ENCODE measurements at regions not wholly inside any gene's neighbourhood (a gene's known extent, or its start where the extent isn't known, plus 50 kb on each side); places are given as distances from the start of the nearest gene placed in this dataset.

DNA sequence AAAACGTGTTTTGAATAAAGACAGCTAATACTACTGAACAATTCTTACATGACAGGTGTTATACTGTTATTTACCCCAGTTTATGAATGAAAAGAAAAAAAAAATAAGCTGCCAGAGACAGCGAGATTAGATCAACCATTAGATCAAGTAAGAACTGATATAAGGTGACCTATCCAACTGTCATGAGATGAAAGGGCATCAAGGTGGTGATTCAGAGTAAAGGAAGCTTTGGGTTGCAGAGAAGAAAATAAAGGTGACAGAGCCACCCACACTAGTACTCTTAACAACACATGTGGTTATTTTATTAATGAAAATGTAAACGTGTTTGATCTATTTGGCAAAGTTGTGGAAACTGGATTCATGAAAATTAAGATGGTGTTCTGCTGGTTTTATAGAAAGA is 435.2 kb downstream of the GABRG2 start:
- TF ChIP-seq, protein P1, sequence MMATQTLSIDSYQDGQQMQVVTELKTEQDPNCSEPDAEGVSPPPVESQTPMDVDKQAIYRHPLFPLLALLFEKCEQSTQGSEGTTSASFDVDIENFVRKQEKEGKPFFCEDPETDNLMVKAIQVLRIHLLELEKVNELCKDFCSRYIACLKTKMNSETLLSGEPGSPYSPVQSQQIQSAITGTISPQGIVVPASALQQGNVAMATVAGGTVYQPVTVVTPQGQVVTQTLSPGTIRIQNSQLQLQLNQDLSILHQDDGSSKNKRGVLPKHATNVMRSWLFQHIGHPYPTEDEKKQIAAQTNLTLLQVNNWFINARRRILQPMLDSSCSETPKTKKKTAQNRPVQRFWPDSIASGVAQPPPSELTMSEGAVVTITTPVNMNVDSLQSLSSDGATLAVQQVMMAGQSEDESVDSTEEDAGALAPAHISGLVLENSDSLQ (IDR thresholded peaks at IDR 0.05), result no peak
- TF ChIP-seq LEF1 (IDR thresholded peaks at IDR 0.05; ENCODE audit: borderline replicate concordance) (no peak), TARDBP (IDR thresholded peaks at IDR 0.05) (no peak), BHLHE40 (IDR thresholded peaks at IDR 0.05; ENCODE audit: borderline replicate concordance) (no peak)
- DNase-seq (ENCODE audit: extremely low spot score), result no peak
- ChIA-PET CTCF (no interaction called here), POLR2A (no interaction called here)

DNA sequence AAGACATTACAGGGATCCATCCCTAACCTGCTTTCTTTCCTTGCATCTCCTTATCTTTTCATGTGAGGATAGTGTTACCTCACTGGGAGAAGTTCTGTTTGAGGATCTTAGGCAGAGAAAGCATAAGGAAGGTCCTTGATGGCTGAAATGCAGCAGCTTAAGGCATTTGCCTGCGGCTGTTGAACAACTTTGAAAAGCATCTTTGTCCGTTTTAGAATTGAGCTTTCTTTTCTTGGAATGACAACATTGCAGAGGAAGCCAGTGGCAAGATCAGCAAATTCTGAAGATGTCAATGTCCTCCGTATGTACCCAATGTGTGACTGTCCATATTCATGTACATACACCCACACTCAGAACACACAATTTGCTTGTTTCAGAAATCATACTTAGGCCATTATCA is 436.2 kb downstream of the GABRG2 start:
- TF ChIP-seq TARDBP (IDR thresholded peaks at IDR 0.05) (no peak), ZNF384 (IDR thresholded peaks at IDR 0.05) (no peak), ELF4 (IDR thresholded peaks at IDR 0.05) (no peak), FOXA1 (IDR thresholded peaks at IDR 0.05) (no peak), HDGF (IDR thresholded peaks at IDR 0.05; ENCODE audit: borderline replicate concordance) (no peak), ARNT (IDR thresholded peaks at IDR 0.05) (no peak), FOXK2 (IDR thresholded peaks at IDR 0.05) (no peak), SP1 (IDR thresholded peaks at IDR 0.05) (no peak), BHLHE40 (IDR thresholded peaks at IDR 0.05; ENCODE audit: borderline replicate concordance) (no peak), SUZ12 (IDR thresholded peaks at IDR 0.05) (no peak), CTBP1 (IDR thresholded peaks at IDR 0.05; ENCODE audit: borderline replicate concordance) (no peak), NFRKB (IDR thresholded peaks at IDR 0.05) (no peak), FOXM1 (IDR thresholded peaks at IDR 0.05; ENCODE audit: borderline replicate concordance) (no peak), L3MBTL2 (conservative IDR thresholded peaks at IDR 0.05) (no peak), LEF1 (IDR thresholded peaks at IDR 0.05; ENCODE audit: borderline replicate concordance) (no peak)
- TF ChIP-seq, protein P1 (IDR thresholded peaks at IDR 0.05), result no peak
- CTCF ChIA-PET, result no interaction called here
- DNase-seq (ENCODE audit: extremely low spot score), result no peak
- POLR2A ChIA-PET, result no interaction called here

DNA sequence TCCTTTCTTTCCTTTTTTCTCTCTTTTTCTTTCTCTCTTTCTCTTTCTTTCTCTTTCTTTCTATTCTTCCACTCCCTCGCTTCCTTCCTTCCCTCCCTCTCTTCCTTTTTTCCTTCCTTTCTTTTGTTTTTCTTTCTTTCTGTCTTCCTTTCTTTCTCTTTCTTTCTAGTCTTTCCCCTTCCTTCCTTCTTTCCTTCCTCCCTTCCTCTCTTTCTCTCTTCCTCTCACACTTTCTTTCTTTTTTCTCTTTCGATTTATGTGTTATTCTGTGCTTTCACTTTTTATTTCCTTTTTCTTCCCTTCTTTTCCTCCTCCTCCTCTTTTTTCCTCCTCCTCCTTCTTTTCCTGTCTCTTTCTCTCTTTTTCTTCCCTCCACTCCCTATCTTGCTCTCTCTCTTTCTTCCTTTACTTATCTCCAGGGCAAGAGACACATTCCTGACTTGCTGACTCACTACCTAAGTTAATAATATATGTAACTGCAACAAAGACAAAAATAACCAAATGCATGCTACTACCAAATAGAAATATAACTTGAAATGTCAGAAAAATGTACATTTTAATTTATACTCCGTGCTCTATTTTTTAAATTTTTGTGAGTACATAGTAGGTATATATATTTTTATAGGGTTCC is 445.5 kb downstream of the GABRG2 start:
- CTCF ChIA-PET, result no interaction called here
- TF ChIP-seq BHLHE40 (IDR thresholded peaks at IDR 0.05; ENCODE audit: borderline replicate concordance) (no peak), FOXM1 (IDR thresholded peaks at IDR 0.05; ENCODE audit: borderline replicate concordance) (no peak), L3MBTL2 (conservative IDR thresholded peaks at IDR 0.05) (no peak), ELF4 (IDR thresholded peaks at IDR 0.05) (no peak), CTBP1 (IDR thresholded peaks at IDR 0.05; ENCODE audit: borderline replicate concordance) (no peak), FOXK2 (IDR thresholded peaks at IDR 0.05) (no peak)
- TF ChIP-seq, protein P1 (IDR thresholded peaks at IDR 0.05), result no peak
- POLR2A ChIA-PET, result no interaction called here
- no peak for DNase-seq (ENCODE audit: extremely low spot score)

DNA sequence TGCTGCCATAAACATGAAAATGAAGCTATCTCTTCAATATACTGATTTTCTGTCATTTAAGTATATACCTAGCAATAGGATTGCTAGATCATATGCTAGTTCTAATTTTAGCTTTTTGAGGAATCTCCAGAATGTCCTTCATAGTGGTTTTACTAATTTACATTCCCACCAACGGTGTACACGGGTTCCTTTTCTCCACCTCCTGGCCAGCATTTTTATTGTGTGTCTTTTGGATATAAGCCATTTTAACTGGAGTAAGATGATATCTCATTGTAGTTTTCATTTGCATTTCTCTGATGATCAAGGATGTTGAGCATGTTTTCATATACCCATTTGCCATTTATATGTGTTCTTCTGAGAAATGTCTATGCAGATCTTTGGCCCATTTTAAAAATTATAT is 446.5 kb downstream of the GABRG2 start:
- POLR2A ChIA-PET, result no interaction called here

DNA sequence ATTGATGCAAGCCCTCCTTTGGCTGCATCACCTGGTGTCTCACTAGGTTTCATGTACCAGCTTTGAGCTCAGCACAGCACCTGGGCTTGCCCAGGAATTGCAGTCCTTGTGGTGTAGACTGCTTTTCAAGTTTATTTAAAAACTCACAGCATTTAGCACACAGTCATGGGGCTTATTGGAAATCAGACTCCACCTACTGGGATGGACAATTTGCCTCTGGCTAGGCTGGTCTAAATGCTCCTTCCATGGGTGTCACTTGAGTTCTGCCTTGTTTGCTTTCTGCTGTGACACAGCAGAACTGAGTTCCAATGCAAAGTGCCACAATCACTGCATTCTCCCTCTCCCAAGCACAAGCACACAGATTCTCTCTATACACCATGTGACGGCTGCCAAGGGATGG is 453.3 kb downstream of the GABRG2 start:
- ChIA-PET CTCF (no interaction called here), POLR2A (no interaction called here)
- DNase-seq (ENCODE audit: extremely low spot score), result no peak
- TF ChIP-seq FOXA1 (IDR thresholded peaks at IDR 0.05) (no peak), FOXM1 (IDR thresholded peaks at IDR 0.05; ENCODE audit: borderline replicate concordance) (no peak), SUZ12 (IDR thresholded peaks at IDR 0.05) (no peak), HDGF (IDR thresholded peaks at IDR 0.05; ENCODE audit: borderline replicate concordance) (no peak), BHLHE40 (IDR thresholded peaks at IDR 0.05; ENCODE audit: borderline replicate concordance) (no peak), FOXK2 (IDR thresholded peaks at IDR 0.05) (no peak), CTBP1 (IDR thresholded peaks at IDR 0.05; ENCODE audit: borderline replicate concordance) (no peak), SP1 (IDR thresholded peaks at IDR 0.05) (no peak), NFRKB (IDR thresholded peaks at IDR 0.05) (no peak), ARNT (IDR thresholded peaks at IDR 0.05) (no peak), TARDBP (IDR thresholded peaks at IDR 0.05) (no peak)
- TF ChIP-seq, protein P1 (IDR thresholded peaks at IDR 0.05), result no peak

More for the DNA sequence above, 446.5 kb downstream of the GABRG2 start:
- TF ChIP-seq SP1 (IDR thresholded peaks at IDR 0.05) (no peak), NFRKB (IDR thresholded peaks at IDR 0.05) (no peak), BHLHE40 (IDR thresholded peaks at IDR 0.05; ENCODE audit: borderline replicate concordance) (no peak), SUZ12 (IDR thresholded peaks at IDR 0.05) (no peak), TARDBP (IDR thresholded peaks at IDR 0.05) (no peak), ELF4 (IDR thresholded peaks at IDR 0.05) (no peak), CTBP1 (IDR thresholded peaks at IDR 0.05; ENCODE audit: borderline replicate concordance) (no peak), L3MBTL2 (conservative IDR thresholded peaks at IDR 0.05) (no peak), ARNT (IDR thresholded peaks at IDR 0.05) (no peak), FOXM1 (IDR thresholded peaks at IDR 0.05; ENCODE audit: borderline replicate concordance) (no peak)
- CTCF ChIA-PET, result no interaction called here
- no peak for DNase-seq (ENCODE audit: extremely low spot score)

DNA sequence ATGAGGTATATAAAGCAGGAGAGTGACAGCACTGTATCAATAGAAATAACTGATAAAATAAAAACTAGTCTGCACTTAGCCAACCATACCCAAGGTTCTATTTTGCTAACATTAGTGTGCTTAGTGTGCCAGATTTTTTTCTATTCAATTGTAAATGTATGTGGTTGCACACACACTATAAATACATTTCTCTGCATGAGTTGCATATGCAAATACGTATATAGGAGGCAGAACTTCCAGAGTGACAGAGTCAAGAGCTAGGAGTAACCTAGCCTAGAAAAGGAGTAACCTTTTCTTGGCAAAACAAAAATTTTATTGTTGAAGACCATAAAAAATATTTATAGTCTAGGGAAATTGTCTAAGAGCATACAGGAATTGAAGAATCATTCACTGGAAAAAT is 461.6 kb downstream of the GABRG2 start:
- POLR2A ChIA-PET, result no interaction called here
- TF ChIP-seq TARDBP (IDR thresholded peaks at IDR 0.05) (no peak), L3MBTL2 (conservative IDR thresholded peaks at IDR 0.05) (no peak), SUZ12 (IDR thresholded peaks at IDR 0.05) (no peak), SP1 (IDR thresholded peaks at IDR 0.05) (no peak), CTBP1 (IDR thresholded peaks at IDR 0.05; ENCODE audit: borderline replicate concordance) (no peak), BHLHE40 (IDR thresholded peaks at IDR 0.05; ENCODE audit: borderline replicate concordance) (no peak), FOXA1 (IDR thresholded peaks at IDR 0.05) (no peak), NFRKB (IDR thresholded peaks at IDR 0.05) (no peak), LEF1 (IDR thresholded peaks at IDR 0.05; ENCODE audit: borderline replicate concordance) (no peak), ARNT (IDR thresholded peaks at IDR 0.05) (no peak), ZNF384 (IDR thresholded peaks at IDR 0.05) (no peak), HDGF (IDR thresholded peaks at IDR 0.05; ENCODE audit: borderline replicate concordance) (no peak)
- TF ChIP-seq, protein P1 (IDR thresholded peaks at IDR 0.05), result no peak
- CTCF ChIA-PET, result no interaction called here
- DNase-seq (ENCODE audit: extremely low spot score), result no peak

Data from HEK293T (cell line).